ENCODE measurements at regions not wholly inside any gene's neighbourhood (a gene's known extent, or its start where the extent isn't known, plus 50 kb on each side); places are given as distances from the start of the nearest gene placed in this dataset.

- no peak for TF ChIP-seq CTCF (conservative IDR thresholded peaks at IDR 0.05; ENCODE audit: low read length)
- TF ChIP-seq EZH2phosphoT487 (IDR thresholded peaks at IDR 0.05; ENCODE audit: borderline replicate concordance, low read depth, low read length): no peak
These were observed 51.6 kb upstream of the EGFL7 start for GRCh38 chr9:136611119-136611518.
